ENCODE measurements at regions not wholly inside any gene's neighbourhood (a gene's known extent, or its start where the extent isn't known, plus 50 kb on each side); places are given as distances from the start of the nearest gene placed in this dataset.

DNA sequence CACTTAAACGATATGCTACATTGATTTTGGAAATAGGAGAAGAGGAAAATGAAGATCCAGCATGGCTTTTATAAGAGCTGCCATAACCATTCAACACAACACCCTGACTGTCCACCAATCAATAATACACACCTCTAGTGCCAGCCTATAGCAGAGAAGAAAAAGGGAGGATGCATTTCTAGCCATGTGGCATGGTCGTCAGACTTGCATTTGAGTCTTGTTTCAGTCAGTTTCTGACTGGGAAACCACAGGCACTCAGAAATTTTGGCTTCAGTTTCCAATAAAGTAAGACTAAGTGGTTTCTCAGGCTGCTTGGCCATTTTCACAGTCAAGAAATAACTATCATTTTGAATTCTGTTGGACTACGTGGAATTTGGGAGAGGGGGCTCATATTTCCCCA lies 523.5 kb upstream of the LRRC4C start:
- no peak overlapping the region for H3K4me3 ChIP-seq
- no peaks in the 10 kb centered on the region for H3K9me3 ChIP-seq
- no peak overlapping the region for H3K27ac ChIP-seq
- H3K27me3 ChIP-seq: no peaks in the 10 kb centered on the region
- TF ChIP-seq, protein P1, sequence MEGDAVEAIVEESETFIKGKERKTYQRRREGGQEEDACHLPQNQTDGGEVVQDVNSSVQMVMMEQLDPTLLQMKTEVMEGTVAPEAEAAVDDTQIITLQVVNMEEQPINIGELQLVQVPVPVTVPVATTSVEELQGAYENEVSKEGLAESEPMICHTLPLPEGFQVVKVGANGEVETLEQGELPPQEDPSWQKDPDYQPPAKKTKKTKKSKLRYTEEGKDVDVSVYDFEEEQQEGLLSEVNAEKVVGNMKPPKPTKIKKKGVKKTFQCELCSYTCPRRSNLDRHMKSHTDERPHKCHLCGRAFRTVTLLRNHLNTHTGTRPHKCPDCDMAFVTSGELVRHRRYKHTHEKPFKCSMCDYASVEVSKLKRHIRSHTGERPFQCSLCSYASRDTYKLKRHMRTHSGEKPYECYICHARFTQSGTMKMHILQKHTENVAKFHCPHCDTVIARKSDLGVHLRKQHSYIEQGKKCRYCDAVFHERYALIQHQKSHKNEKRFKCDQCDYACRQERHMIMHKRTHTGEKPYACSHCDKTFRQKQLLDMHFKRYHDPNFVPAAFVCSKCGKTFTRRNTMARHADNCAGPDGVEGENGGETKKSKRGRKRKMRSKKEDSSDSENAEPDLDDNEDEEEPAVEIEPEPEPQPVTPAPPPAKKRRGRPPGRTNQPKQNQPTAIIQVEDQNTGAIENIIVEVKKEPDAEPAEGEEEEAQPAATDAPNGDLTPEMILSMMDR (IDR thresholded peaks at IDR 0.05): no peak
- intact Hi-C loops (cut with DNase I): no loop called here
- no peak overlapping the region for H3K9ac ChIP-seq (ENCODE audit: low read depth in 2 of 2, low read length in 2 of 2)
- DNase-seq: no peak
- no peaks in the 10 kb centered on the region for H3K4me1 ChIP-seq
- H3K36me3 ChIP-seq: no peaks in the 10 kb centered on the region

DNA sequence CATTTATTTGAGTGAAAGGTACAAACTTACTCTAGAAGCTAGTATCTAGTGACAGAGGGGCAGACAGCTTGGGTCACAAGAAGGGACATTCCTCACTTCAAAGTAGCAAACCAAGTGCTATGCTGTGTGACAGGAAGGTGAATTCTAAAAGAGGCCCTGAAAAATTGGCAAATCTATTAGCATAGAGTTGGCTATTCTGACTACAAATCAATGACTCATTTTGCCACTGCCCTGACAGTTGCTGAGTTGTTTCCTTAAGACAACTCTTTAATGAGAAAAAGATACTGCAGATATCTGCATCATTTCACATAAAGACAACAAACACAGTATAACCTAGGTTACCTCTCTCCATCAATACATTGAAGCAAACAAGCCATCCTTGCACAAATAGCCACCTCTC lies 524.0 kb upstream of the LRRC4C start:
- Histone ChIP-seq H3K9ac (ENCODE audit: low read depth in 2 of 2, low read length in 2 of 2) (no peak overlapping the region), H3K36me3 (no peaks in the 10 kb centered on the region)

DNA sequence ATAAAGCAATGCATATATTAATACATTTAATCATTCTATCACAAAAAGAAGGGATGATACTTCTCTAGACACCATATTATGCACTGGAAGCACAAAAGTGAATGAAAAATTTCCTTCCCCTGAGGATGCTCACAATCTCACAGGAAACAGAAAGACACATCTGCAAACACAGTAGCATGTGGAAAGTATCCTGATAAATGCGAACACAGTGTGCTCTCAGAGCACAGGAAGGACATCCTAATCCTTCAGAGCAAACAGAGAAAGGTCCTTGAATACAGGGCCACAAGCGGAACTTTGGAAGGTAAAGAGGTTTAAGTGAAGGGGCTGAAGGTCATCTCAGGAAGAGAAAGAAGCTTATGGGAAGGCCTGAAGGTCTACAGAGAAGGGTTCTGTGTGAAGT lies 524.6 kb upstream of the LRRC4C start:
- H3K27ac ChIP-seq: no peak overlapping the region
- H3K36me3 ChIP-seq: no peaks in the 10 kb centered on the region
- TF ChIP-seq, protein P1 (IDR thresholded peaks at IDR 0.05): no peak
- no peak overlapping the region for H3K9ac ChIP-seq (ENCODE audit: low read depth in 2 of 2, low read length in 2 of 2)
- H3K27me3 ChIP-seq: no peaks in the 10 kb centered on the region
- no peak overlapping the region for H3K4me3 ChIP-seq
- H3K4me1 ChIP-seq: no peaks in the 10 kb centered on the region
- intact Hi-C loops (cut with DNase I): no loop called here
- no peaks in the 10 kb centered on the region for H3K9me3 ChIP-seq
- DNase-seq: no peak

More for the DNA sequence above, 524.0 kb upstream of the LRRC4C start:
- intact Hi-C loops (cut with DNase I): no loop called here
- Histone ChIP-seq H3K4me1 (no peaks in the 10 kb centered on the region), H3K27me3 (no peaks in the 10 kb centered on the region), H3K9me3 (no peaks in the 10 kb centered on the region), H3K4me3 (no peak overlapping the region), H3K27ac (no peak overlapping the region)
- TF ChIP-seq, protein P1 (IDR thresholded peaks at IDR 0.05): no peak
- DNase-seq: no peak

DNA sequence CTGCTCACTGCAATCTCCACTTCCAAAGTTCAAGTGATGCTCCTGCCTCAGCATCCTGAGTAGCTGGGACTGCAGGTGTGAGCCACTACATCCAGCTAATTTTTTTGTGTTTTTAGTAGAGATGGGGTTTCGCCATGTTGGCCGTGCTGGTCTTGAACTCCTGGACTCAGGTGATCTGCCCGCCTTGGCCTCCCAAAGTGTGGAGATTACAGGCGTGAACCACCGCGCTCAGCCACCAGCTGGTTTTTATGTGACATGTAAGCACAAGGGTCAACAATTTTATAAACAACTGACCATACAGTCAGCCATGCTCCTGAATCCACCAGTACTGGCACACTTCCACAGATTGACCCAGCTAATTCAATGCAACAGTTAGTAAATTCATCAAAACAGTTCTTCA lies 526.3 kb upstream of the LRRC4C start:
- no peaks in the 10 kb centered on the region for H3K27me3 ChIP-seq
- TF ChIP-seq, protein P1 (IDR thresholded peaks at IDR 0.05): no peak
- H3K36me3 ChIP-seq: no peaks in the 10 kb centered on the region
- intact Hi-C loops (cut with DNase I): no loop called here
- DNase-seq: no peak
- no peak overlapping the region for H3K27ac ChIP-seq
- H3K9ac ChIP-seq (ENCODE audit: low read depth in 2 of 2, low read length in 2 of 2): no peak overlapping the region
- no peak overlapping the region for H3K4me3 ChIP-seq
- no peaks in the 10 kb centered on the region for H3K4me1 ChIP-seq
- no peaks in the 10 kb centered on the region for H3K9me3 ChIP-seq

DNA sequence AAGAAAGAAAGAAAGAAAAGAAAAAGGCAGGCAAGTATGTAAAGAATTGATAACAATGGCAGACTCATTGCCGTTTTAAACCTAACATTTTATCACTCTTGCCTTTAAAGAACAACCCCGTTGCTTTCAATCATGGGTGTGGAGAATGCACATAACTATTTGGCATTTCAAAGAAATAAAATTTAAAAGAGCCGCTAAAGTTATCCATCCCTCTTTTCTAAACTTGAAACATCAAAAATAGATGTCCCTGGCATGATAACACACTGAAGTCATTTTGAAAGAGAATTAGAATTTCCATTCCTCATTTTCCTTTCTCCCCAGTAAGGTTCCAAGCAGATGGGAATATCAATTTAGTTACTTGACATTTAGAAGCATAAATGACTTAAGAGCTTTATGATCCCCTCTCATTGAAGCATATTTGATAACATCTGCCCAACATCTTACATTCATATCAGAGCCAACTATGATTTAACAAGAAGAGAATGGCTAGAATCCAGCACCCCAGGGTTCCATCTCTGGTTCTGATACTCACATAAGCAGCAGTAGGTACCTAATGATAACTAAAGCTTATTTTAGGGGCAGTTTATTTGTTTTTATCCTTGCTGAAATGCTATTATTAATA lies 529.6 kb upstream of the LRRC4C start:
- Histone ChIP-seq H3K27me3 (no peaks in the 10 kb centered on the region), H3K9me3 (no peaks in the 10 kb centered on the region), H3K27ac (no peak overlapping the region), H3K36me3 (no peaks in the 10 kb centered on the region), H3K4me1 (no peaks in the 10 kb centered on the region), H3K4me3 (no peak overlapping the region), H3K9ac (ENCODE audit: low read depth in 2 of 2, low read length in 2 of 2) (no peak overlapping the region)
- no peak for DNase-seq
- TF ChIP-seq, protein P1 (IDR thresholded peaks at IDR 0.05): no peak
- intact Hi-C loops (cut with DNase I): no loop called here
